H1 (cell line): ENCODE measurements at regions not wholly inside any gene's neighbourhood (a gene's known extent, or its start where the extent isn't known, plus 50 kb on each side); places are given as distances from the start of the nearest gene placed in this dataset.

Experiments used
- BCL11A ChIP-seq, 2 experiments: IDR thresholded peaks; one replicate each; pipeline ENCODE4 v1.6.1; 2011; ENCODE audit warnings: low read depth in 2 of 2, low read length in 2 of 2, mild to moderate bottlenecking in 2 of 2
- EZH2 ChIP-seq: fragments of 200-600 bp; sonication (generic); IDR thresholded peaks from 2 replicates; pipeline ENCODE4 v1.7.1; 2012; ENCODE audit warnings: low read depth, mild to moderate bottlenecking, moderate library complexity, low read length, inconsistent platforms; ENCODE audit not compliant: severe bottlenecking
- TF ChIP-seq, protein P1 (sequence below): IDR thresholded peaks from 2 replicates; pipeline ENCODE4 v1.6.1; 2011; ENCODE audit warnings: low read length, improper control_type of control experiment

GRCh38 chr13:27696731-27697130, 75.0 kb downstream of the POLR1D start (continued):
- TF ChIP-seq, protein P1, sequence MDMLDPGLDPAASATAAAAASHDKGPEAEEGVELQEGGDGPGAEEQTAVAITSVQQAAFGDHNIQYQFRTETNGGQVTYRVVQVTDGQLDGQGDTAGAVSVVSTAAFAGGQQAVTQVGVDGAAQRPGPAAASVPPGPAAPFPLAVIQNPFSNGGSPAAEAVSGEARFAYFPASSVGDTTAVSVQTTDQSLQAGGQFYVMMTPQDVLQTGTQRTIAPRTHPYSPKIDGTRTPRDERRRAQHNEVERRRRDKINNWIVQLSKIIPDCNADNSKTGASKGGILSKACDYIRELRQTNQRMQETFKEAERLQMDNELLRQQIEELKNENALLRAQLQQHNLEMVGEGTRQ, result no peak
- TF ChIP-seq EZH2 (no peak), BCL11A (IDR thresholded peaks at IDR 0.05; ENCODE audit: low read depth in 2 of 2, low read length in 2 of 2) (no peak)
